Endothelial cell of umbilical vein (primary cell): ENCODE measurements at regions not wholly inside any gene's neighbourhood (a gene's known extent, or its start where the extent isn't known, plus 50 kb on each side); places are given as distances from the start of the nearest gene placed in this dataset.

Source experiments
- BruUV-seq: library from RNA; stranded (reverse); fragments of 400-500 nt; replicated peaks from 2 replicates; lab custom pipeline; 2021; lab: Mats Ljungman, UMichigan
- CTCF ChIA-PET: fragments of 300-600, 350-600 bp; sonication (Branson Sonifier 250); formaldehyde crosslinking; loops from one replicate; lab custom pipeline; 2021; ENCODE audit warnings: antibody characterized with exemption, inconsistent platforms; lab: Charles Lee
- POLR2A ChIA-PET: fragments of 300-600, 350-600 bp; sonication (Branson Sonifier 250); formaldehyde crosslinking; loops from one replicate; lab custom pipeline; 2021; ENCODE audit warnings: antibody characterized with exemption, inconsistent platforms; lab: Charles Lee
- DNase-seq: peaks from one replicate; pipeline ENCODE4 v3.0.0-alpha.2; 2011; ENCODE audit warnings: low read depth, low spot score
- FAIRE-seq: peaks from 2 replicates; lab custom pipeline; 2011; peaks lifted over from hg19 to GRCh38; lab: Jason Lieb, UNC
- H2AFZ ChIP-seq: 2 replicates; pipeline ENCODE4 v1.6.0; 2012; ENCODE audit warnings: low read depth, low read length, control low read depth, inconsistent platforms
- H3K27ac ChIP-seq: 2 replicates; pipeline ENCODE4 v1.5.1; 2011; ENCODE audit warnings: low read depth, mild to moderate bottlenecking, control low read depth, low read length, moderate library complexity; ENCODE audit not compliant: insufficient read depth
- H3K27me3 ChIP-seq, 2 experiments: 2 replicates each; pipeline versions ENCODE4 v1.6.0 to v1.6.1; 2011; ENCODE audit warnings: low read length in 2 of 2, mixed read lengths in 1 of 2; ENCODE audit not compliant: control insufficient read depth in 2 of 2, insufficient read depth in 2 of 2
- H3K36me3 ChIP-seq, 2 experiments: 2 replicates in 1 of 2; 3 replicates in 1 of 2; pipeline ENCODE4 v1.5.1; 2011; ENCODE audit warnings: low read length in 2 of 2, mild to moderate bottlenecking in 1 of 2, moderate library complexity in 1 of 2; ENCODE audit not compliant: control insufficient read depth in 2 of 2, insufficient read depth in 2 of 2; ENCODE audit errors: extremely low read depth in 1 of 2
- H3K4me1 ChIP-seq: 3 replicates; pipeline ENCODE4 v1.5.1; 2011; ENCODE audit warnings: mild to moderate bottlenecking, low read length; ENCODE audit not compliant: control insufficient read depth, insufficient read depth; ENCODE audit errors: extremely low read depth
- H3K4me2 ChIP-seq: 2 replicates; pipeline ENCODE4 v1.6.1; 2011; ENCODE audit warnings: low read length, control low read depth, mixed read lengths; ENCODE audit not compliant: insufficient read depth
- H3K4me3 ChIP-seq, 3 experiments: fragments of 200-600 bp in 1 of 3; sonication (generic), shearing (Covaris generic) in 1 of 3; replicated peaks in 1 of 3; 2 replicates each; pipeline ENCODE4 v1.5.1; 2011 to 2016; ENCODE audit warnings: control low read depth in 3 of 3, low read length in 3 of 3, mild to moderate bottlenecking in 2 of 3, inconsistent platforms in 1 of 3, low read depth in 1 of 3, moderate library complexity in 1 of 3; ENCODE audit not compliant: insufficient read depth in 1 of 3
- H3K79me2 ChIP-seq: 2 replicates; pipeline ENCODE4 v1.6.0; 2012; ENCODE audit warnings: low read length, inconsistent platforms; ENCODE audit not compliant: control insufficient read depth, insufficient read depth
- H3K9ac ChIP-seq: replicated peaks from 2 replicates; pipeline ENCODE3; 2011; ENCODE audit warnings: low read length, control low read depth; ENCODE audit not compliant: insufficient read depth; ENCODE audit errors: extremely low read depth
- H3K9me1 ChIP-seq: replicated peaks from 3 replicates; pipeline ENCODE4 v1.6.0; 2011; ENCODE audit warnings: mild to moderate bottlenecking, low read length; ENCODE audit not compliant: control insufficient read depth, insufficient read depth; ENCODE audit errors: extremely low read depth
- H3K9me3 ChIP-seq: replicated peaks from 2 replicates; pipeline ENCODE4 v1.5.1; 2012; ENCODE audit warnings: low read length, inconsistent platforms; ENCODE audit not compliant: control insufficient read depth, insufficient read depth
- H4K20me1 ChIP-seq: replicated peaks from 2 replicates; pipeline ENCODE3; 2011; ENCODE audit warnings: mild to moderate bottlenecking, low read length; ENCODE audit not compliant: control insufficient read depth, insufficient read depth; ENCODE audit errors: extremely low read depth
- CTCF ChIP-seq, 2 donors: IDR thresholded peaks; 1 replicate in 1 of 2; 2 replicates in 1 of 2; pipeline ENCODE4 v1.5.1; 2011; ENCODE audit warnings: low read length in 2 of 2, mild to moderate bottlenecking in 2 of 2, moderate library complexity in 2 of 2, control low read depth in 1 of 2, inconsistent platforms in 1 of 2, low read depth in 1 of 2; ENCODE audit not compliant: insufficient read depth in 1 of 2; ENCODE audit errors: extremely low read depth in 1 of 2
- EZH2 ChIP-seq: IDR thresholded peaks from 2 replicates; pipeline ENCODE4 v1.6.1; 2012; ENCODE audit warnings: borderline replicate concordance, low read depth, mild to moderate bottlenecking, moderate library complexity, low read length, inconsistent platforms; ENCODE audit not compliant: severe bottlenecking
- FOS ChIP-seq: IDR thresholded peaks from 2 replicates; pipeline ENCODE4 v1.6.1; 2011; ENCODE audit warnings: mild to moderate bottlenecking, low read length, moderate library complexity, borderline replicate concordance; ENCODE audit not compliant: insufficient read depth
- GATA2 ChIP-seq: IDR thresholded peaks from 2 replicates; pipeline ENCODE4 v1.7.0; 2011; ENCODE audit warnings: low read depth, mild to moderate bottlenecking, moderate library complexity, mixed read lengths, low read length; ENCODE audit not compliant: insufficient read length, insufficient read depth
- JUN ChIP-seq: IDR thresholded peaks from 2 replicates; pipeline ENCODE4 v1.6.1; 2011; ENCODE audit warnings: borderline replicate concordance, low read depth; ENCODE audit not compliant: insufficient read length, insufficient read depth
- MAX ChIP-seq: IDR thresholded peaks from 2 replicates; pipeline ENCODE4 v1.6.1; 2011; ENCODE audit not compliant: insufficient read depth, insufficient read length
- MYC ChIP-seq: IDR thresholded peaks from one replicate; pipeline ENCODE4 v1.6.1; 2011; ENCODE audit warnings: mild to moderate bottlenecking, low read depth, low read length
- POLR2A ChIP-seq: IDR thresholded peaks from 2 replicates; pipeline ENCODE4 v1.6.1; 2012; ENCODE audit warnings: low read depth, mild to moderate bottlenecking, control low read depth, low read length
- POLR2AphosphoS5 ChIP-seq: IDR thresholded peaks from 2 replicates; pipeline ENCODE4 v1.6.1; 2012; ENCODE audit warnings: low read depth, mild to moderate bottlenecking, control low read depth, low read length, moderate library complexity; ENCODE audit not compliant: insufficient read depth
- dilution Hi-C: fragments of 300-500 bp; cut with MboI; formaldehyde crosslinking; loops from one replicate; pipeline ENCODE4 v1.15.0; 2019; ENCODE audit warnings: low sequenced_read_pairs; ENCODE audit not compliant: extremely low pct_ligation_motif_present
- intact Hi-C: fragments of 100-400 bp; cut with micrococcal nuclease; formaldehyde crosslinking; loops from one replicate; pipeline ENCODE4 v1.10.0; 2022

- Histone ChIP-seq H3K9me1 (no peaks in the 10 kb centered on the region), H3K9ac (no peak overlapping the region), H4K20me1 (no peaks in the 10 kb centered on the region), H3K9me3 (no peaks in the 10 kb centered on the region), H3K4me2 (no peak overlapping the region), H3K4me3 (no peak overlapping the region), H3K4me1 (peaks cover 14% of the 10 kb centered on the region), H3K79me2 (no peaks in the 10 kb centered on the region), H2AFZ (no peak overlapping the region), H3K27ac (no peak overlapping the region), H3K36me3 (no peaks in the 10 kb centered on the region), H3K27me3 (no peaks in the 10 kb centered on the region)
- TF ChIP-seq FOS = no peak
- TF ChIP-seq CTCF (IDR thresholded peaks at IDR 0.05; ENCODE audit: extremely low read depth in 1 of 2, insufficient read depth in 1 of 2, low read depth in 1 of 2, low read length in 2 of 2) = no peak
- TF ChIP-seq EZH2 = no peak
- TF ChIP-seq JUN = no peak
- no peak for TF ChIP-seq GATA2
- TF ChIP-seq MYC = no peak
- TF ChIP-seq POLR2A = no peak
- TF ChIP-seq MAX = no peak
- TF ChIP-seq POLR2AphosphoS5 = no peak
- DNase-seq (no peak), FAIRE-seq (no peak)
- intact Hi-C loops = no loop called here
- no TSS peak for BruUV-seq
- CTCF ChIA-PET = no interaction called here
- POLR2A ChIA-PET = no interaction called here
- dilution Hi-C loops = no loop called here
These were observed 77.0 kb downstream of the LUZP4 start for GRCh38 chrX:115366535-115366934.
